ENCODE measurements at regions not wholly inside any gene's neighbourhood (a gene's known extent, or its start where the extent isn't known, plus 50 kb on each side); places are given as distances from the start of the nearest gene placed in this dataset.

DNA sequence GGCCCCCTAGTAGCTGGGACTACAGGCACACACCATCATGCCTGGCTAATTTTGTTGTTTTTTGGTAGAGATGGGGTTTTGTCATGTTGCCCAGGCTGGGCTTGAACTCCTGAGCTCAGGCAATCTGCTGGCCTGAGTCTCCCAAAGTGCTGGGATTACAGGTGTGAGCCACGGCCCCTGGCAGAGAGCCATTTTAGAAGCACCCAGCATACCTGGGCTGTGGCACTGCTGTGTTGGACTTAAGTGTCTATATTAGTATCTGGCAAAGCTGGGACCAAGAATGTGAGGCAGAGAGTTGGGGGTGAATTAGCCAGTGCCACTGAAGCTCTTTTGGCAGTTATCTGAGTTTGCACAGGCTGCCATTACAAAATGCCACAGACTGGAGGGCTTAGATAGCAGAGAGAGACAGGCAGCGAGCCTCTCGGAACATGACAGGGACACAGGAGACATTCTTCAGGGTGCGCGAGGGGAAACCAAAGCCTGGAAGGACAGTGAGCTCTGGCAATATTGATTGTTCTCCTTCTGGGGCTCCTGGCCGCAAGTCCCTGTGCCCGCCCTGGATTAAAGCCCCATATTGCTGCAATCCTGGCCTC, 87.7 kb upstream of the ALX4 start:
- H2AFZ ChIP-seq (ENCODE audit: low read length), result no peak overlapping the region
- no peak overlapping the region for H3K27ac ChIP-seq (ENCODE audit: extremely low read length, insufficient read depth, low read length)
- H3K79me2 ChIP-seq (ENCODE audit: insufficient read depth, low read length), result no peaks in the 10 kb centered on the region
- ATAC-seq, result no peak
- H3K9ac ChIP-seq (ENCODE audit: insufficient read depth, low read depth, low read length), result no peak overlapping the region
- no peaks in the 10 kb centered on the region for H3K36me3 ChIP-seq (replicated peaks in 1 of 2; ENCODE audit: control insufficient read depth in 1 of 2, insufficient read depth in 2 of 2, low read length in 2 of 2)
- in situ Hi-C loops (cut with HindIII; ENCODE audit: extremely low pct_ligation_motif_present, low pct_unique_long_range_greater_than_20kb) (no loop called here), intact Hi-C loops (cut with micrococcal nuclease; ENCODE audit: unreplicated experiment) (no loop called here)
- DNase-seq (ENCODE audit: low spot score), result no peak
- H3K4me3 ChIP-seq (replicated peaks in 1 of 3; ENCODE audit: insufficient read depth in 1 of 3, low read depth in 2 of 3, low read length in 3 of 3), result no peak overlapping the region
- H3K27me3 ChIP-seq (ENCODE audit: control insufficient read depth in 1 of 2, insufficient read depth in 2 of 2, low read length in 2 of 2), result peaks cover 4 to 12% of the 10 kb centered on the region in 2 experiments; a peak in 3 of 5 replicates
- H3K4me1 ChIP-seq (ENCODE audit: insufficient read depth, low read length), result no peaks in the 10 kb centered on the region
- BruUV-seq (replicated peaks), result no TSS peak
- H4K20me1 ChIP-seq (ENCODE audit: insufficient read depth, low read length), result no peaks in the 10 kb centered on the region
- WGBS (ENCODE audit: low lambda C conversion rate), result 0% methylated on average over 1 of the region's 7 CpGs
- no peak overlapping the region for H3K4me2 ChIP-seq (ENCODE audit: low read depth, low read length)
- FAIRE-seq, result no peak
- ChIA-PET POLR2A (no interaction called here), CTCF (ENCODE audit: low intra/inter-chr PET ratio, low total read pairs) (no interaction called here)
- no peaks in the 10 kb centered on the region for H3K9me3 ChIP-seq (ENCODE audit: low read length)
- TF ChIP-seq ZNF749 (CRISPR knock-in tag; IDR thresholded peaks at IDR 0.05; ENCODE audit: borderline replicate concordance) (no peak), ZBTB42 (CRISPR knock-in tag; IDR thresholded peaks at IDR 0.05) (no peak), ZNF598 (CRISPR knock-in tag; IDR thresholded peaks at IDR 0.05; ENCODE audit: borderline replicate concordance) (no peak), ZKSCAN5 (CRISPR knock-in tag; IDR thresholded peaks at IDR 0.05) (no peak), BCL3 (CRISPR knock-in tag; IDR thresholded peaks at IDR 0.05) (no peak), ZFP91 (CRISPR knock-in tag; IDR thresholded peaks at IDR 0.05; ENCODE audit: borderline replicate concordance) (no peak), PCBP1 (IDR thresholded peaks at IDR 0.05; ENCODE audit: borderline replicate concordance, low read depth, low read length) (no peak), AKAP8 (CRISPR knock-in tag; IDR thresholded peaks at IDR 0.05) (no peak), GATA4 (IDR thresholded peaks at IDR 0.05; ENCODE audit: borderline replicate concordance, low read depth) (no peak), FOXP1 (IDR thresholded peaks at IDR 0.05) (no peak), FOXP1 (CRISPR knock-in tag; IDR thresholded peaks at IDR 0.05) (no peak), RBM39 (IDR thresholded peaks at IDR 0.05; ENCODE audit: low read depth, low read length, poor library complexity, severe bottlenecking) (no peak), ZNF75D (CRISPR knock-in tag; IDR thresholded peaks at IDR 0.05; ENCODE audit: borderline replicate concordance) (no peak), DDIT3 (CRISPR knock-in tag; IDR thresholded peaks at IDR 0.05) (no peak)
- TF ChIP-seq, protein P1, sequence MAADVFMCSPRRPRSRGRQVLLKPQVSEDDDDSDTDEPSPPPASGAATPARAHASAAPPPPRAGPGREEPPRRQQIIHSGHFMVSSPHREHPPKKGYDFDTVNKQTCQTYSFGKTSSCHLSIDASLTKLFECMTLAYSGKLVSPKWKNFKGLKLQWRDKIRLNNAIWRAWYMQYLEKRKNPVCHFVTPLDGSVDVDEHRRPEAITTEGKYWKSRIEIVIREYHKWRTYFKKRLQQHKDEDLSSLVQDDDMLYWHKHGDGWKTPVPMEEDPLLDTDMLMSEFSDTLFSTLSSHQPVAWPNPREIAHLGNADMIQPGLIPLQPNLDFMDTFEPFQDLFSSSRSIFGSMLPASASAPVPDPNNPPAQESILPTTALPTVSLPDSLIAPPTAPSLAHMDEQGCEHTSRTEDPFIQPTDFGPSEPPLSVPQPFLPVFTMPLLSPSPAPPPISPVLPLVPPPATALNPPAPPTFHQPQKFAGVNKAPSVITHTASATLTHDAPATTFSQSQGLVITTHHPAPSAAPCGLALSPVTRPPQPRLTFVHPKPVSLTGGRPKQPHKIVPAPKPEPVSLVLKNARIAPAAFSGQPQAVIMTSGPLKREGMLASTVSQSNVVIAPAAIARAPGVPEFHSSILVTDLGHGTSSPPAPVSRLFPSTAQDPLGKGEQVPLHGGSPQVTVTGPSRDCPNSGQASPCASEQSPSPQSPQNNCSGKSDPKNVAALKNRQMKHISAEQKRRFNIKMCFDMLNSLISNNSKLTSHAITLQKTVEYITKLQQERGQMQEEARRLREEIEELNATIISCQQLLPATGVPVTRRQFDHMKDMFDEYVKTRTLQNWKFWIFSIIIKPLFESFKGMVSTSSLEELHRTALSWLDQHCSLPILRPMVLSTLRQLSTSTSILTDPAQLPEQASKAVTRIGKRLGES (CRISPR knock-in tag; IDR thresholded peaks at IDR 0.05; ENCODE audit: borderline replicate concordance), result no peak
- TF ChIP-seq, protein P2, sequence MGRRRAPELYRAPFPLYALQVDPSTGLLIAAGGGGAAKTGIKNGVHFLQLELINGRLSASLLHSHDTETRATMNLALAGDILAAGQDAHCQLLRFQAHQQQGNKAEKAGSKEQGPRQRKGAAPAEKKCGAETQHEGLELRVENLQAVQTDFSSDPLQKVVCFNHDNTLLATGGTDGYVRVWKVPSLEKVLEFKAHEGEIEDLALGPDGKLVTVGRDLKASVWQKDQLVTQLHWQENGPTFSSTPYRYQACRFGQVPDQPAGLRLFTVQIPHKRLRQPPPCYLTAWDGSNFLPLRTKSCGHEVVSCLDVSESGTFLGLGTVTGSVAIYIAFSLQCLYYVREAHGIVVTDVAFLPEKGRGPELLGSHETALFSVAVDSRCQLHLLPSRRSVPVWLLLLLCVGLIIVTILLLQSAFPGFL (CRISPR knock-in tag; IDR thresholded peaks at IDR 0.05), result no peak
